ENCODE measurements at regions not wholly inside any gene's neighbourhood (a gene's known extent, or its start where the extent isn't known, plus 50 kb on each side); places are given as distances from the start of the nearest gene placed in this dataset.

GRCh38 chr6:6715465-6715864 lies 126.9 kb downstream of the LY86 start:
- no peak for FAIRE-seq
- Histone ChIP-seq H3K4me1 (replicated peaks in 1 of 2; ENCODE audit: control insufficient read depth in 2 of 2, insufficient read depth in 2 of 2, low read length in 2 of 2) (peaks cover 26 to 29% of the 10 kb centered on the region in 2 experiments), H3K9me1 (ENCODE audit: control insufficient read depth, insufficient read depth, low read length) (no peaks in the 10 kb centered on the region), H3K9ac (ENCODE audit: insufficient read depth in 1 of 2, low read depth in 2 of 2, low read length in 2 of 2) (no peak overlapping the region), H3K79me2 (ENCODE audit: control insufficient read depth, insufficient read depth, low read length) (no peaks in the 10 kb centered on the region), H2AFZ (ENCODE audit: low read depth, low read length) (no peak overlapping the region), H3K4me3 (no peak overlapping the region), H3K27me3 (ENCODE audit: control insufficient read depth in 2 of 2, insufficient read depth in 2 of 2, low read length in 2 of 2) (no peaks in the 10 kb centered on the region), H4K20me1 (replicated peaks; ENCODE audit: control insufficient read depth, insufficient read depth, low read length) (no peaks in the 10 kb centered on the region), H3K36me3 (ENCODE audit: control insufficient read depth, insufficient read depth, low read length) (no peaks in the 10 kb centered on the region), H3K4me2 (ENCODE audit: insufficient read depth, low read length) (no peak overlapping the region), H3K9me3 (replicated peaks; ENCODE audit: control insufficient read depth, insufficient read depth, low read depth, low read length) (no peaks in the 10 kb centered on the region), H3K27ac (ENCODE audit: extremely low read depth, low read depth, low read length) (no peak overlapping the region)
- DNase-seq (ENCODE audit: extremely low read depth in 1 of 4, low spot score in 3 of 4) = no peak
- intact Hi-C loops (cut with micrococcal nuclease) = no loop called here
- CTCF ChIA-PET (ENCODE audit: low intra/inter-chr PET ratio) = no interaction called here
- WGBS (ENCODE audit: insufficient coverage, low coverage, missing lambda C conversion rate) = 60% methylated on average over 3 of the region's 3 CpGs
- in situ Hi-C loops (cut with MboI) = no loop called here
- POLR2A ChIA-PET = no interaction called here
- no TSS peak for BruUV-seq (replicated peaks)
- ATAC-seq = no peak
- TF ChIP-seq ZNF644 (tag; IDR thresholded peaks at IDR 0.05; ENCODE audit: low read depth) (no peak), COPS2 (conservative IDR thresholded peaks at IDR 0.05) (no peak), ZFP36 (IDR thresholded peaks at IDR 0.05; ENCODE audit: low read depth, low read length, partially characterized antibody) (no peak), HMGN3 (IDR thresholded peaks at IDR 0.05; ENCODE audit: borderline replicate concordance, extremely low read depth, insufficient read length, low read depth, low read length) (no peak), FIP1L1 (IDR thresholded peaks at IDR 0.05; ENCODE audit: low read depth, low read length, poor library complexity, severe bottlenecking) (no peak), E4F1 (CRISPR knock-in tag; IDR thresholded peaks at IDR 0.05; ENCODE audit: borderline replicate concordance) (no peak), ZNF23 (CRISPR knock-in tag; IDR thresholded peaks at IDR 0.05) (no peak), JUN (IDR thresholded peaks at IDR 0.05; ENCODE audit: borderline replicate concordance, low read depth, low read length) (no peak), JUN (CRISPR knock-in tag; IDR thresholded peaks at IDR 0.05; ENCODE audit: borderline replicate concordance) (no peak), CLOCK (CRISPR knock-in tag; IDR thresholded peaks at IDR 0.05; ENCODE audit: borderline replicate concordance) (no peak), CREB5 (CRISPR knock-in tag; IDR thresholded peaks at IDR 0.05) (no peak), MAZ (CRISPR knock-in tag; conservative IDR thresholded peaks at IDR 0.05 in 1 of 2, IDR thresholded peaks at IDR 0.05 in 1 of 2) (no peak), CREB3L1 (IDR thresholded peaks at IDR 0.05; ENCODE audit: borderline replicate concordance, low read depth) (no peak)

Data from K562 (cell line).